ENCODE measurements at regions not wholly inside any gene's neighbourhood (a gene's known extent, or its start where the extent isn't known, plus 50 kb on each side); places are given as distances from the start of the nearest gene placed in this dataset.

DNA sequence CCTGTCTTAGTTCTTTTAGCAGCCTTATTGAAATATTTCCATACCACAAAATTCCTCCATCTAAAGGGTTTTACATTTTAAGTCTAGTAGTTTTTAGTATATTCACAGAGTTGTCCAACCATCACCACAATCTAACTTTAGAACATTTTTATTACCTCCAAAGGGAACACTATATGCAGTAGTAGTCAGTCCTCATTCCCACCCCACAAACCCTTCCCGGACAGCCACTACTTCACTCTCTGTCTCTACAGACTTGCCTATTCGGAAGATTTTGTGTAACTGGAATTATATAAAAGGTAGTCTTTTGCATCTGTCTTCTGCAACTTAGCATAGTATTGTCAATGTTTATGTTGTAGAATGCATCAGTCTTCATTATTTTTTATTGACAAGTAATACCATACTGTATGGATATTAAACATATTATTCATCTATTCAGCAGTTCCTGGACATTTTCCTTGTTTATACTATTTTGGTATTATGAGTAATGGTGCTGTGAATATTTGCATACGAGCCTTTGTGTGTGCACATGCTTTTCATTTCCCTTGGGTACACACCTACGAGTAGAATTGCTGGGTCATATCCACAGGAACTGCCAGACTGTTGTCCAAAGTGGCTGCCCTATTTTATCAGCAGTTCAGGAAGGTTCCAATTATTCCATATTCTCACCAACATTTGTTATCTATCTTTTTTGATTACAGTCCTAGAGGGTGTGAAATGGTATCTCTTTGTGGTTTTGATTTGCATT is 60.9 kb upstream of the LANCL2 start:
- Mint-ChIP-seq H3K27ac (no peak overlapping the region), H3K27me3 (peaks cover 2 to 3% of the 10 kb centered on the region in 2 donors), H3K4me3 (no peak overlapping the region), H3K36me3 (no peaks in the 10 kb centered on the region), H3K9me3 (peaks cover 0 to 2% (median 0%) of the 10 kb centered on the region in 8 donors), H3K4me1 (peaks cover 9 to 12% (median 11%) of the 10 kb centered on the region in 4 donors)
- no peak overlapping the region for H3K27ac ChIP-seq (ENCODE audit: low read depth, low read length)
- intact Hi-C loops (cut with micrococcal nuclease), result no loop called here
- H3K9me3 ChIP-seq (ENCODE audit: control insufficient read depth in 1 of 2, low read length in 2 of 2), result no peaks in the 10 kb centered on the region
- peaks cover 10% of the 10 kb centered on the region for H3K4me1 ChIP-seq (ENCODE audit: insufficient read depth, low read length)
- no peaks in the 10 kb centered on the region for H3K27me3 ChIP-seq (ENCODE audit: insufficient read depth, low read length)
- no peak overlapping the region for H3K4me3 ChIP-seq (ENCODE audit: low read length in 2 of 2)
- CTCF ChIA-PET (ENCODE audit: partially characterized antibody), result no interaction called here
- no peak for DNase-seq
- POLR2A ChIA-PET (ENCODE audit: partially characterized antibody), result no interaction called here
- no peaks in the 10 kb centered on the region for H3K36me3 ChIP-seq (ENCODE audit: insufficient read depth, low read length)

- CTCF ChIA-PET (ENCODE audit: partially characterized antibody), result interaction anchor here (1.3 kb wide), 1 partner anchor 9 kb away, joined by 3 read pairs; no protein-coding TSS in a partner anchor
- H3K4me3 ChIP-seq (ENCODE audit: low read length in 2 of 2), result no peak overlapping the region
- no peaks in the 10 kb centered on the region for H3K27me3 ChIP-seq (ENCODE audit: insufficient read depth, low read length)
- no peaks in the 10 kb centered on the region for H3K36me3 Mint-ChIP-seq
- H3K9me3 Mint-ChIP-seq, result peaks cover 0 to 2% (median 0%) of the 10 kb centered on the region in 8 donors
- H3K4me3 Mint-ChIP-seq, result no peak overlapping the region
- intact Hi-C loops (cut with micrococcal nuclease), result no loop called here
- DNase-seq, result no peak
- no peaks in the 10 kb centered on the region for H3K9me3 ChIP-seq (ENCODE audit: control insufficient read depth in 1 of 2, low read length in 2 of 2)
- peaks cover 20% of the 10 kb centered on the region for H3K4me1 ChIP-seq (ENCODE audit: insufficient read depth, low read length)
- no peak overlapping the region for H3K27ac Mint-ChIP-seq
- H3K27me3 Mint-ChIP-seq, result peaks cover 2 to 3% of the 10 kb centered on the region in 2 donors
- no peak overlapping the region for H3K27ac ChIP-seq (ENCODE audit: low read depth, low read length)
- H3K36me3 ChIP-seq (ENCODE audit: insufficient read depth, low read length), result no peaks in the 10 kb centered on the region
- POLR2A ChIA-PET (ENCODE audit: partially characterized antibody), result no interaction called here
- peaks cover 15 to 21% (median 20%) of the 10 kb centered on the region in 4 donors for H3K4me1 Mint-ChIP-seq
Observed at GRCh38 chr7:55305135-55305534, 60.0 kb upstream of the LANCL2 start.

DNA sequence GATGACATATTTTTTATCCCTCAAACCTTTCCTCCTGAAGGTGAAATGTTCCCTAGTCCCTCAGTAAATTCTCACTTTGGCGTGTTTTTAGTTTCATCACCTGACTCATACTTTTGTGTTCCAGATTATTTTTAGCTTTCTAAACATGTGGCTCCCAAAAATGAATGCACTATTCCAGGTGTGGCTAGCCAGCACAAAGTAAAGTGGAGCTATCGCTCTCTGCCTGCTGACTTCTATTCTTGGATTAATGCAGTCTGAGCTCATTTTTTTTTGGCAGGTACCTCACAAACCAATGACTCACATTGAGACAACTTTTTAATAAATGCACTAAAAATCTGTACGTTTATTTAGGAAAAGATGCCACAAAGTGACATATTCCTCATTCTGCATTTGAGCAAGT is 58.8 kb upstream of the LANCL2 start:
- ChIA-PET POLR2A (ENCODE audit: partially characterized antibody) (no interaction called here), CTCF (ENCODE audit: partially characterized antibody) (interaction anchor here (0.7 to 1.3 kb wide), 2 partner anchors 10 to 109 kb away, joined by 3 read pairs; no protein-coding TSS in a partner anchor)
- Mint-ChIP-seq H3K27me3 (peaks cover 2 to 3% of the 10 kb centered on the region in 2 donors), H3K4me3 (no peak overlapping the region), H3K27ac (no peak overlapping the region), H3K36me3 (no peaks in the 10 kb centered on the region), H3K4me1 (peaks cover 15 to 27% (median 21%) of the 10 kb centered on the region in 4 donors), H3K9me3 (peaks cover 0 to 6% (median 3%) of the 10 kb centered on the region in 8 donors)
- Histone ChIP-seq H3K27ac (ENCODE audit: low read depth, low read length) (no peak overlapping the region), H3K4me3 (ENCODE audit: low read length in 2 of 2) (no peak overlapping the region), H3K27me3 (ENCODE audit: insufficient read depth, low read length) (no peaks in the 10 kb centered on the region), H3K4me1 (ENCODE audit: insufficient read depth, low read length) (peaks cover 25% of the 10 kb centered on the region), H3K9me3 (ENCODE audit: control insufficient read depth in 1 of 2, low read length in 2 of 2) (no peaks in the 10 kb centered on the region), H3K36me3 (ENCODE audit: insufficient read depth, low read length) (no peaks in the 10 kb centered on the region)
- no peak for DNase-seq
- intact Hi-C loops (cut with micrococcal nuclease), result no loop called here

- intact Hi-C loops (cut with micrococcal nuclease), result no loop called here
- peaks cover 0 to 6% (median 3%) of the 10 kb centered on the region in 8 donors for H3K9me3 Mint-ChIP-seq
- Histone ChIP-seq H3K27me3 (ENCODE audit: insufficient read depth, low read length) (no peaks in the 10 kb centered on the region), H3K4me3 (ENCODE audit: low read length in 2 of 2) (no peak overlapping the region), H3K9me3 (ENCODE audit: control insufficient read depth in 1 of 2, low read length in 2 of 2) (no peaks in the 10 kb centered on the region), H3K36me3 (ENCODE audit: insufficient read depth, low read length) (no peaks in the 10 kb centered on the region), H3K4me1 (ENCODE audit: insufficient read depth, low read length) (peaks cover 25% of the 10 kb centered on the region), H3K27ac (ENCODE audit: low read depth, low read length) (no peak overlapping the region)
- POLR2A ChIA-PET (ENCODE audit: partially characterized antibody), result interaction anchor here (0.8 kb wide), 1 partner anchor 59 kb away, joined by 3 read pairs; no protein-coding TSS in a partner anchor
- peaks cover 15 to 28% (median 21%) of the 10 kb centered on the region in 4 donors for H3K4me1 Mint-ChIP-seq
- H3K27me3 Mint-ChIP-seq, result peaks cover 2 to 3% of the 10 kb centered on the region in 2 donors
- no peak overlapping the region for H3K27ac Mint-ChIP-seq
- no peak overlapping the region for H3K4me3 Mint-ChIP-seq
- no peaks in the 10 kb centered on the region for H3K36me3 Mint-ChIP-seq
- no peak for DNase-seq
- CTCF ChIA-PET (ENCODE audit: partially characterized antibody), result no interaction called here
Observed at GRCh38 chr7:55307123-55307916, 57.8 kb upstream of the LANCL2 start.

GRCh38 chr7:55308186-55308929 is 56.8 kb upstream of the LANCL2 start:
- no peak for DNase-seq
- peaks cover 0 to 6% (median 3%) of the 10 kb centered on the region in 8 donors for H3K9me3 Mint-ChIP-seq
- CTCF ChIA-PET (ENCODE audit: partially characterized antibody), result interaction anchor here (0.6 to 1.8 kb wide), 8 partner anchors 12 to 535 kb away, joined by 3 to 5 read pairs (median 3); no protein-coding TSS in a partner anchor
- H3K4me1 Mint-ChIP-seq, result peaks cover 15 to 30% (median 23%) of the 10 kb centered on the region in 4 donors
- POLR2A ChIA-PET (ENCODE audit: partially characterized antibody), result interaction anchor here (1.4 to 3.1 kb wide), 4 partner anchors 17 to 550 kb away, joined by 3 to 25 read pairs (median 6); partner anchors contain the start of genes LANCL2 and SEC61G
- Histone ChIP-seq H3K27ac (ENCODE audit: low read depth, low read length) (no peak overlapping the region), H3K36me3 (ENCODE audit: insufficient read depth, low read length) (no peaks in the 10 kb centered on the region), H3K9me3 (ENCODE audit: control insufficient read depth in 1 of 2, low read length in 2 of 2) (no peaks in the 10 kb centered on the region), H3K4me3 (ENCODE audit: low read length in 2 of 2) (no peak overlapping the region), H3K4me1 (ENCODE audit: insufficient read depth, low read length) (peaks cover 25% of the 10 kb centered on the region), H3K27me3 (ENCODE audit: insufficient read depth, low read length) (no peaks in the 10 kb centered on the region)
- peak overlapping the region in 6 of 7 donors; percentile 32 to 91 (median 84) for H3K27ac Mint-ChIP-seq
- intact Hi-C loops (cut with micrococcal nuclease), result no loop called here
- H3K4me3 Mint-ChIP-seq, result peak overlapping the region in 5 of 8 donors; percentile 4 to 20 (median 14)
- no peaks in the 10 kb centered on the region for H3K27me3 Mint-ChIP-seq
- no peaks in the 10 kb centered on the region for H3K36me3 Mint-ChIP-seq

DNA sequence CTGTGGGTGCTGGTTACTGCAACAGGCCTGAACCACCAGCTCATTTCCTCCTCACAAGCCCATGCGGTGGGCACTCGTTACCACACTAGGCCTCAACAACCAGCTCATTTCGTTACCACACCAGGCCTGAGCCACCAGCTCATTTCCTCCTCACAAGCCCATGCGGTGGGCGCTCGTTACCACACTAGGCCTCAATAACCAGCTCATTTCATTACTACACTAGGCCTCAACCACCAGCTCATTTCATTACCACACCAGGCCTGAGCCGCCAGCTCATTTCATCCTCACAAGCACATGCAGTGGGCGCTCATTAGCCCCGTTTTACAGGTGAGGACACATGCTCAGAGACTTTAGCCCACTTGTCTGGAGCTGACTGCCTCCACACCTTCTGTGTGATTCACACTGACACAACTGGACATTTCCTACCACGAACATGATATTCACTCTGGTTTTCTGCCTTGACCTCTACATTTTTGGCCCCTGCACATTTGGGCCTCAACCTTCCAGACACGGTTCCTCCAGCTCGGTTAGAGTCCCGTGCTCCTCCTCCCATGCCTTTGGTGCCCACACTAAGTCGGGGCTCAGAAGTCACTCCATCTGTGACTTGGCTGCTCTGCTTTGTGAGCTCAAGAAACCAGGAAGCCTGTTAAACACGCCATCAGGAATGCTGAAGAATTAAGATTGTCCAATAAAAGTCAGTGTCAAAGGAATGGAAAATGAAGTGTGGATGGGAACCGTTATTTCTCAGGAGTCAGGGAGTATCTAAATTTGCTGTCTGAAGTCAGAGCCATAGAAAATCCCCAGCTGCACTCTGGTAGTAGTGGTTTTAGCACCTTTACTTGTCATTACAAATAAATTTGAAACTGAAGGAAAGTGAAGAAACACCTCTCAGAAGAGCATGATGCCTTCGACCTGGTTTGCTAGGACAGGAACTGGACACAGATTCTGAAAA is 55.8 kb upstream of the LANCL2 start:
- H3K27ac Mint-ChIP-seq, result peak overlapping the region; percentile 65 to 91 (median 83)
- peak overlapping the region in 7 of 8 donors; percentile 11 to 67 (median 28) for H3K4me3 Mint-ChIP-seq
- H3K27me3 Mint-ChIP-seq, result no peaks in the 10 kb centered on the region
- peaks cover 15 to 30% (median 22%) of the 10 kb centered on the region in 4 donors for H3K4me1 Mint-ChIP-seq
- no peaks in the 10 kb centered on the region for H3K9me3 ChIP-seq (ENCODE audit: control insufficient read depth in 1 of 2, low read length in 2 of 2)
- peak overlapping the region in 1 of 2 donors; percentile 22 for H3K4me3 ChIP-seq (ENCODE audit: low read length in 2 of 2)
- intact Hi-C loops (cut with micrococcal nuclease), result no loop called here
- no peak overlapping the region for H3K27ac ChIP-seq (ENCODE audit: low read depth, low read length)
- no peaks in the 10 kb centered on the region for H3K36me3 ChIP-seq (ENCODE audit: insufficient read depth, low read length)
- peak; percentile 45 to 77 (median 52) for DNase-seq
- H3K27me3 ChIP-seq (ENCODE audit: insufficient read depth, low read length), result no peaks in the 10 kb centered on the region
- no peaks in the 10 kb centered on the region for H3K36me3 Mint-ChIP-seq
- ChIA-PET POLR2A (ENCODE audit: partially characterized antibody) (interaction anchor here (1.4 to 3.1 kb wide), 4 partner anchors 16 to 551 kb away, joined by 3 to 25 read pairs (median 6); partner anchors contain the start of genes LANCL2 and SEC61G), CTCF (ENCODE audit: partially characterized antibody) (interaction anchor here (0.7 to 1.8 kb wide), 9 partner anchors 12 to 551 kb away, joined by 3 to 5 read pairs (median 3); partner anchors contain the start of gene SEC61G)
- H3K9me3 Mint-ChIP-seq, result peaks cover 0 to 6% (median 3%) of the 10 kb centered on the region in 8 donors
- peaks cover 25% of the 10 kb centered on the region for H3K4me1 ChIP-seq (ENCODE audit: insufficient read depth, low read length)
